ENCODE measurements at regions not wholly inside any gene's neighbourhood (a gene's known extent, or its start where the extent isn't known, plus 50 kb on each side); places are given as distances from the start of the nearest gene placed in this dataset.
"Not testable (repeated sequence)": the region's sequence is repeated elsewhere in the genome, so short reads cannot be mapped to it uniquely, and the experiment has no call there.

DNA sequence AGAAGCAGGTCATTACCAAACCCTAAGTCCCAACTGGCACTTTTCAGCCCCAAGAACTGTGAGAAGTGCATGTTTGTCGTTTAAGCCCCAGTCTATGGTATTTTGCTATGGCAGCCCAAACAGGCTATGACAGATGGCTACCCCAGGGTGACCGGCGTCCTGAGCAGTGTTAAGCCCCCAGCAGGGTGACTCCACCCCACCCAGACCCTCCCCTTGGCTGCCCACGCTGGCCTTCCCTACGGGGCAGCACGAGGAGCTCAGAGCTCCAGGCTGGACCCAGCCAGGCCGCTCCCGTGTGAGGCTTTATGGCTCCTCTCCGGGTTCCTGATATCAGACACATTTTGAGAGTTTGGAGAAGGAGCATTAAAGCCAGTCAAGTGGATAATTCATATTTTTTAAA is 684.0 kb downstream of the PTPRU start:
- ChIA-PET CTCF (no interaction called here), POLR2A (no interaction called here)
- TF ChIP-seq, protein P1, sequence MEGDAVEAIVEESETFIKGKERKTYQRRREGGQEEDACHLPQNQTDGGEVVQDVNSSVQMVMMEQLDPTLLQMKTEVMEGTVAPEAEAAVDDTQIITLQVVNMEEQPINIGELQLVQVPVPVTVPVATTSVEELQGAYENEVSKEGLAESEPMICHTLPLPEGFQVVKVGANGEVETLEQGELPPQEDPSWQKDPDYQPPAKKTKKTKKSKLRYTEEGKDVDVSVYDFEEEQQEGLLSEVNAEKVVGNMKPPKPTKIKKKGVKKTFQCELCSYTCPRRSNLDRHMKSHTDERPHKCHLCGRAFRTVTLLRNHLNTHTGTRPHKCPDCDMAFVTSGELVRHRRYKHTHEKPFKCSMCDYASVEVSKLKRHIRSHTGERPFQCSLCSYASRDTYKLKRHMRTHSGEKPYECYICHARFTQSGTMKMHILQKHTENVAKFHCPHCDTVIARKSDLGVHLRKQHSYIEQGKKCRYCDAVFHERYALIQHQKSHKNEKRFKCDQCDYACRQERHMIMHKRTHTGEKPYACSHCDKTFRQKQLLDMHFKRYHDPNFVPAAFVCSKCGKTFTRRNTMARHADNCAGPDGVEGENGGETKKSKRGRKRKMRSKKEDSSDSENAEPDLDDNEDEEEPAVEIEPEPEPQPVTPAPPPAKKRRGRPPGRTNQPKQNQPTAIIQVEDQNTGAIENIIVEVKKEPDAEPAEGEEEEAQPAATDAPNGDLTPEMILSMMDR (IDR thresholded peaks at IDR 0.05; ENCODE audit: control extremely low read depth, extremely low read depth, low read depth, missing control alignments): no peak
- no peak for DNase-seq (ENCODE audit: extremely low spot score)

DNA sequence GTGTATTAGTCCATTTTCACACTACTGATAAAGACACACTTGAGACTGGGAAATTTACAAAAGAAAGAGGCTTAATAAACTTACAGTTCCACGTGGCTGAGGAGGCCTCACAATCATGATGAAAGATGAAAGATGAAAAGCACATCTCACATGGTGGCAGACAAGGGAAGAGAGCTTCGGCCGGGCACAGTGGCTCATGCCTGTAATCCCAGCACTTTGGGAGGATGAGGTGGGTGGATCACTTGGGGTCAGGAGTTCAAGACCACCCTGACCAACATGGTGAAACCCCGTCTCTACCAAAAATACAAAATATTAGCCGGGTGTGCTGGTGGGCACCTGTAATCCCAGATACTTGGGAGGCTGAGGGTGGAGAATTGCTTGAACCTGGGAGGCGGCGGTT is 682.7 kb downstream of the PTPRU start:
- CTCF ChIA-PET; DNase-seq (ENCODE audit: extremely low spot score): not testable (repeated sequence)

DNA sequence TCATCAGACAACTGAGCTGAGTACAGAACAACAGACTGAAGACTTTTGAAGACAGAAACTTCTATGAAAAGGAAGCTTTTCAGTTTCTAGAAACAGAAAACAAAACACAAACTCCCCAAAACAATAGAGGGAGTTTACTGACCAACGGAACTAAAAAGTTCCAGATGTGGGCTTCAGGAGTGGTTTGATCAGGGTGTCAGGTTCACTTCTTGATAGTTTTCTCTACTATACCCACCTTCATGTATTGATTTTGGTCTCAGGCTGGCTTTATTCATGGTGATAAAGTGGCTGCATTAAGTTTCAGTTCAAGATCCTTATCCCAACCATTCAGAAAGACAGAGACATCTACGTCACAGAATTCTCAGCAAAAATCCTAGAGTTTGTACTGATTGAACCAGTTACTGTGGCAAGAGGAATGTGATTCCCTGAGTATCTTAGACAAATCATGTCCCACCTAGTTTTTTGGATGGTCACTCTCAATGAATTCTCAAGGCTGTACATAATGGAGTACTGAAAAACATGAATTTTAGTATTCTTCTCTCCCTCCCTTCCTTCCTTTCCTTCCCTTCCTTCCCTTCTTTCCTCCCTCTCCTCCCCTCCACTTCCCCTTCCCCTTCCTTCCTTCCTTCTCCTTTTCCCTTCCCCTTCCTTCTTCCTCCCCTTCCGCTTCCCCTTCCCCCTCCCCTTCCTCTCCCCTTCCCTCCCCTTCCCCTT is 680.5 kb downstream of the PTPRU start:
- ChIA-PET POLR2A (no interaction called here), CTCF (no interaction called here)
- DNase-seq (ENCODE audit: extremely low spot score): no peak
- TF ChIP-seq, protein P1 (IDR thresholded peaks at IDR 0.05; ENCODE audit: control extremely low read depth, extremely low read depth, low read depth, missing control alignments): no peak

More for the DNA sequence above, 682.7 kb downstream of the PTPRU start:
- POLR2A ChIA-PET: not testable (repeated sequence)

DNA sequence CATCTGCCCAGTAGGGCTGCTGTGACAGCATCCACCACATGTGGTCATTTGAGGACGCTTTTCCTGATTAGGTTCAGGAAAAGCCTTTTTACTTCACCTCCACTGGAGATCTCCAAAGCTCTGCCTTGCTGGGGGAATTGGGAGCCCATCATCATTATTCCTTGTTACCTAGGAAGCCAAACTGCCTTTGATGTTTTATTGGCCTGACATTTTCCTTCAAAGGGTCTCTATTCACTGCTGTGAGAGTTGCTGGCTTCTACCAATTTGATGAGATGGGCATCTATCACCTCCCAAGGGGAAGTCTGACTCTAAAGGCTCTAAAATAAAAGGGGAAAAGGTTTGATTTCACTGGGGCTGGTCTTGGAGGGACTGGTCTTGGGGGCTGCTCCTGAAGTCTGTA is 678.6 kb downstream of the PTPRU start:
- POLR2A ChIA-PET: no interaction called here
- TF ChIP-seq, protein P1 (IDR thresholded peaks at IDR 0.05; ENCODE audit: control extremely low read depth, extremely low read depth, low read depth, missing control alignments): no peak
- DNase-seq (ENCODE audit: extremely low spot score): no peak
- CTCF ChIA-PET: interaction anchor here (1.2 to 1.3 kb wide), 2 partner anchors 9 to 10 kb away, joined by 3 read pairs; no protein-coding TSS in a partner anchor

DNA sequence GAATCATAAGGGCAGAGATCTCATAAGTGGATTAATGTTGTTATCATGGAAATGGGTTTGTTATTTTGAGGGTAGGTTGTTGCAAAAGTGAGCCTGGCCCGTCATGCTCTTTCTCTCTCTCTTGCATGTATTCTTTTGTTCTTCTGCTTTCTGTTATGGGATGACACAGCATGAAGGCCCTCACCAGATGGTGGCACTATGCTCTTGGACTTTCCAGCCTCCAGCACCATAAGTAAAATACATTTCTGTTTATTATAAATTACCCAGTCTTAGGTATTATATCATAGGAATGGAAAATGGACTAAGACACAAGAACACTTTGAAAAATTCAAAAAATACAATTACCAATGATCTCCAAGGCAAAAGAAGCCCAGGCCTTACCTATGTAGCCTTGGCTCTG is 676.1 kb downstream of the PTPRU start:
- CTCF ChIA-PET: no interaction called here
- DNase-seq (ENCODE audit: extremely low spot score): no peak
- POLR2A ChIA-PET: no interaction called here
- TF ChIP-seq, protein P1 (IDR thresholded peaks at IDR 0.05; ENCODE audit: control extremely low read depth, extremely low read depth, low read depth, missing control alignments): no peak

DNA sequence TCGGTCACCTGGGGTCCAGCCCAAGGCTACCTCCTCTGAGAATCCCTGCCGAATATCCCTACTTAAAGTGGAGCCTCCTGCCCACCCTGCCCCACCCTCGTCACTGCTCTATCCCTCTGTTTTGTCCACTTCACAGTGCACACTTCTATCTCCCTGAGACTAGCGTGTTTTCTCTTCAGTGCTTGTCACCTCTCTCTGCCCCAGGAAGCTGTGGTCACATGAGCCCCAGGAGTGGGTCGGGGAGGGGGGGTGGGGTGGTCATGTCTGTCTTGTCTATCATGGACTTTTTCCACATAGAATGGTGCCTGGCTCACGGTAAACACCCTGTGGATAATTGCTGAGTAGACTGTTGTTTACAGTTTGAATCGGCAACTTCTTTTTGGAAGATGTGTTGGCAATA is 673.6 kb downstream of the PTPRU start:
- TF ChIP-seq, protein P1 (IDR thresholded peaks at IDR 0.05; ENCODE audit: control extremely low read depth, extremely low read depth, low read depth, missing control alignments): no peak
- CTCF ChIA-PET: interaction anchor here (1.6 kb wide), 1 partner anchor 9 kb away, joined by 4 read pairs; no protein-coding TSS in a partner anchor

DNA sequence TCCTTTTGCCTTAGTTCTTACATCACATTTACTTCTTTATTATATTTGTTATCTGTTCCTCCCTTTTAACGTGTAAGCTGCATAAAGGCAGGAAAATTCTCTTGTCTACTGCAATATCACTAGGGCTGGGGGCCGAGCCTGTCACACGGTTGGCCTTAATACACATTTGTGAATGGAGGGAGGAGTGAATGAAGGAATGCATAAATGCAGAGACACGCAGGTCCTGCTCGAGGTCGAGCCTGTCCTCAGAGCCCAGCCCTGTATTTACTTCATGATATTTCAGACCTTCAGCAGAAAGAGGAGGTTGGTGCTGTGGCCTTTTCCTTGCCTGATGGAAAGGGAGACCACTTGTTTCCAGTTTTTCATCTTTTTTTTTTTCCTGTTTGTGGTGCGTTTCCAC is 671.3 kb downstream of the PTPRU start:
- POLR2A ChIA-PET: no interaction called here
- DNase-seq (ENCODE audit: extremely low spot score): no peak
- CTCF ChIA-PET: no interaction called here
- TF ChIP-seq, protein P1 (IDR thresholded peaks at IDR 0.05; ENCODE audit: control extremely low read depth, extremely low read depth, low read depth, missing control alignments): no peak

More for the DNA sequence above, 673.6 kb downstream of the PTPRU start:
- DNase-seq (ENCODE audit: extremely low spot score): no peak
- POLR2A ChIA-PET: no interaction called here

Measured in GM10248 (cell line).